22Rv1 (cell line): ENCODE measurements at regions not wholly inside any gene's neighbourhood (a gene's known extent, or its start where the extent isn't known, plus 50 kb on each side); places are given as distances from the start of the nearest gene placed in this dataset.

ENCODE experiments used
- CTCF ChIP-seq: fragments of 450-650 bp; IDR thresholded peaks from 2 replicates; pipeline ENCODE4 v1.5.1; 2017; ENCODE audit warnings: mild to moderate bottlenecking
- ZFX ChIP-seq: fragments of 450-650 bp; IDR thresholded peaks from 2 replicates; pipeline ENCODE4 v1.6.1; 2017; ENCODE audit warnings: antibody characterized with exemption, borderline replicate concordance

GRCh38 chr4:100635899-100636298, 118.1 kb upstream of the EMCN start:
- TF ChIP-seq CTCF (no peak), ZFX (no peak)
